Activated CD4-positive, CD25-positive, alpha-beta regulatory T cell treated with anti-CD3 and anti-CD28 coated beads, Interleukin-2, amount 50 U/mL, for 72 hours (primary cell): ENCODE measurements at regions not wholly inside any gene's neighbourhood (a gene's known extent, or its start where the extent isn't known, plus 50 kb on each side); places are given as distances from the start of the nearest gene placed in this dataset.

Experiments
- DNase-seq: peaks from one replicate; pipeline ENCODE4 v3.0.0; 2021

DNA sequence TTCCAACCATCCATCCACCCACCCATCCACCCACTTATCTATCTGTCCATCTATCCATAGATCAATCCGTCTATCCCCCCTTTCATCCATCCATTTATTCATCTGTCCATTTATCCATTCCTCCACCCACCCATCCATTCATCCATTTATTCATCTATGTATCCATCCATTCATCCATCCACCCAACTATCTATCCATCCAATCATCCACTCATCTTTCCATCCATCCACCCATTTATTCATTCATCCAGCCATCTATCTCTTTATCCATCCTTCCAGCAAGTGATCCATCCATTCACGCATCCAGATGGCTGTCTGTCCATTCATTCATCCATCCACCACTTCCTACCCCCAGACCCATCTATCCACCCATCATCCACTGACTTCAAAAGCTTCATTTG, 84.0 kb upstream of the CD99 start:
- no peak for DNase-seq

DNA sequence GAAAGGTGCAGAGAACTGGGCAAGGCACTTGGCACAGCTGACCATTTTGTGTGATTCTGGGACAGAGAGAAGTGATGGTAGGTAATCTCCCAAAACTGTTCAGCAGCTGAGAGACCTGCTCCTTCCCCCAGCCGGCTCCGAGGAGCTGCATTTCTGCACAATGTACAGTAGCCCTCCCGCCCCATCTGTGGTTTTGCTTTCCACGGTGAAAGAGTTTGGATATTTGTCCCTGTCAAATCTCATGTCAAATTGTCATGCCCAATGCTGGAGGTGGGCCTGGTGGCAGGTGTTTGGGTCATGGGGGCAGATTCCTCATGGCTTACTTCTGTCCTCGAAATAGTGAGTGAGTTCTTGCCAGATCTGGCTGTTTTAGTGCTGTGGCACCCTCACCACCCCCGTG, 90.5 kb upstream of the CD99 start:
- DNase-seq = no peak

GRCh38 chrX:2596555-2597255, 94.4 kb upstream of the CD99 start:
- no peak for DNase-seq

DNA sequence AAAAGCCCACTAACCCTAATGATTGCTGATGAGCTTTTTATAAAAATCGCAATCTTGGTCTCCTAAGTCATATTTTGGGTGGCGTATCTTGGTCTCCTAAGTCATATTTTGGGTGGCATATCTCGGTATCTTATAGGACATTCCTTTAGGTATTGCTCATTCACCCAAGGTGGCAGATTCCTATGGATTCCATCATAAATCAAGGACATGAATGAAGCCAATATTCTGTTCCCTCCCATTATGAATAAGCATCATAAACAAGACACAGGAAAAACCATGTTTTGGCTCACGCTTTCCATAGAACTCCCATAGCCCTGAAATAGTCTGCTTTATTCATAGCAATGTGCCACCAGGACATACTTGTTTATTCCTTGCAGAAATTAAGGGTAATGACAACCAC, 95.0 kb upstream of the CD99 start:
- no peak for DNase-seq

- DNase-seq = no peak
Measured at GRCh38 chrX:2595258-2595657, 94.5 kb upstream of the DHRSX start.

- DNase-seq = no peak
Measured at GRCh38 chrX:2594491-2594890, 93.7 kb upstream of the DHRSX start.

GRCh38 chrX:2592279-2592678, 91.5 kb upstream of the DHRSX start:
- no peak for DNase-seq

- DNase-seq = no peak
Measured at GRCh38 chrX:2589186-2590020, 88.6 kb upstream of the DHRSX start.

DNA sequence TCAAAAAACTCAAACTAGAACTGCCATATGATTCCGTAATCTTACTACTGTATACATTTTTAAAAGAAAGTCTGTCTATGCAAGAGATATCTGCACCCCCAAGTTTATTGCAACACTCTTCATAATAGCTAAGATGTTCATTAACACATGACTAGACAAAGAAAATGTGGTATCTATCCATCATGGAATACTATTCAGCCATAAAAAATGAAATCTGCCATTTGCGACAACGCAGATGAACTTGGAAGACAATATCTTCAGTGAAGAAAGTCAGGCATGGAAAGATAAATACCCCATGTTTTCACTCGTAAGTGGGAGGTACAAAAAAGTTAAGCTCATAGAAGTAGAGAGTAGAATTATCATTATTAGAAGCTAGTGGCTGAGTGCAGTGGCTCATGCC, 87.3 kb upstream of the DHRSX start:
- no peak for DNase-seq

- no peak for DNase-seq
Measured at GRCh38 chrX:2587146-2587545, 86.4 kb upstream of the DHRSX start.

- no peak for DNase-seq
Measured at GRCh38 chrX:2585158-2585470, 84.3 kb upstream of the DHRSX start.

DNA sequence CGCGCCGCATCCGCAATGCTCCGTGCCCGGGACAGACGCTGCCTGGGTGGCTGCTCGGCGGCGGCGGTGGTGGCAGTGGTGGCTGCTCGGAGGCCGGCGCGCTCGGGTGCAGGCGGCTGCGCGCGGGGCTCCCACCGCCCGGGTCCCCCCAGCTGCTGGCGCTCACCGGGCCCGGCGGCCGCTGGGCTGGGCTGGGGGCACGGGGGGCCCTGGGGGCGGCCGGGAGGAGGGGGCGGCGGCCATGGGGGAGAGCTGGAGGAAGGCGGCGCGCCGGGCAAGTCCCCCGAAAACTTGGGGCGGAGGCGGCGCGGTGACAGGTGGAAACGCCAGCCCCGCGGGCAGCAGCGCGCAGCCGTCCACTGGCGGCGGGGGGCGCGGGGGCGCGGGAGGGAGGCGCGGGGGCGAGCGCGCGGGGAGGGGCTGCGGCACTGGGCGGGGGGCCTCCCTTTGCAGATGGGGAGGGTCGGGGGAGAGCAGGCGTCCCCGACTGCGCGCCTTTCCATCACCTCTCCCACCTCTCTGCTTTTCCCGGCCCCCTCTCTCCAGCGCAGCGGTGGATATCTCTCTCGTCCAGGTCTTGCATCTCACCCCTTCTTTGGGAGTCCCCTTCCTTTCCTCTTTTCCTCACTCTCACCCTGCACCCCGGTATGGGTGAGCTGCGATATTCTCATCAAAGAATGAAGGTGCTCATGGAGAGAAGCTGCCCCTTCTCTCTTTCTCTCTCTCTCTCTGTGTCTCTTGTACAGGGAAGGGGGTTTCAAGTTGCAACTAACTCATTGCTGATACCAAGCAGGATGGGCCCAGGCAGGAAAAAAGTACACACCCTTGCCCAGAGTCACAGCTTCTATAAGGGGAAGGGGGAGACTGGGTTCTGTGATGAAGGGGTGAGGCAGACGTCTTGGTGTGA, 83.7 kb upstream of the DHRSX start:
- no peak for DNase-seq

DNA sequence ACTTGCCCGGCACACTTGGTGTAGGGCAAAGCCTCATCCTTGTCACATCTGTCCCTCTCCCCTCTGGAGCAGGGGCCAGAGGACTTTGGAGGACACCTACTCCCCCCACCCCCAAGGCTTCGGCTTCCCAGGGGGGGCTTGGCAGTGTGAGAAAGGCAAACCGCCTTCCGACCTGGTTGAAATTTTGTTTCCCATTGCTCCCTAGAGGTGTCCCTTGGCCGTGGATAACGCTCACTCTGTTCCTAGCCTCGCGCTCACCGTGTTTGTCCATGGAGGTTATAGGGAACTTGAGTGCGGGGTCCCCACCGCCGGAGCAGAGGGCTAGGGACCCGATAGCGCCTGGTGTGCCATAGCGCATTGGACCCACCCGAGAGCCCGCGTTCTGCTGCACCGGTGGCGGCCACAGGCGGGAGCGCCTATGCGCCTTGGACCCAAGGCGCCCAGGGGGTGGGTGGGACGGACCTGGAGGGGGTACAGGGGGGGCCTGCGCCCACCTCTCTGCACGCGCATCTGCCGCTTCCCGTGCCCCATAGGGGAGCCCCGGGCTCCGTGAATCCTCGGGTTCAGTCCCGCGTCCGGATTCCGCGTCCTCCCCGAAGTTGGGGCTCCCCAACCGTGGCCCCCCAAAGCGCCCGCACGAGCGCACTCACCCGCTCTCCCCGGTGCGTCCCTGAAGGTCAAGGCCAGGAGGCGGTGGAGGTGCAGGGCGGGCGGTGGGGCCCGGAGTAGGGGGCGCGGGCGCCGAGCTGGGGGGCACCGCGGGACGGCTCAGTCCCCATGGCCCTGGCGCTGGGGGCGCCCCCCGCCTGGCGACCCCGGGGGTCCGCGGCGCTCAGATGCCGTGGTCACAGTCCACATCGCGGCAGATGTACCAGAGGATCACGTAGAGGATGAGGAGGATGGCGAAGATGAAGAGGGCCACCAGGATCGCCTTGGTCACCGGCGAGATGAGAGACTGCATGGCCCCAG, 82.7 kb upstream of the DHRSX start:
- DNase-seq = no peak

- DNase-seq = no peak
Measured at GRCh38 chrX:2582667-2583066, 81.9 kb upstream of the DHRSX start.

GRCh38 chrX:2581296-2581695, 80.5 kb upstream of the DHRSX start:
- DNase-seq = no peak

DNA sequence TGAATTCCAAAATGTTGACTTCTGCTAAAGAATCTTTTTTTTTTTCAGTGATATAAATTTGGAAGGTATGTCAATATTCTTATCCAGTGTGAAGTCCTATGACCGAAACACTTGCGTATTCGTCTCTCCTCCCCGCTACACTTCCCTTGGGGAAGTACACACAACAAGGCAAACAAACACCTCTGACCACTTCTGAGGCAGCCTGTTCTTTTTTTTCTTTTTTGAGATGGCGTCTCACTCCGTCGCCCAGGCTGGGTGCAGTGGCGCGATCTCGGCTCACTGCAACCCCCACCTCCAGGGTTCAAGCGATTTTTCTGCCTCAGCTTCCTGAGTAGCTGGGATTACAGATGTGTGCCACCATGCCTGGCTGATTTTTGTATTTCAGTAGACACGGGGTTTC, 78.1 kb upstream of the DHRSX start:
- DNase-seq = no peak

DNA sequence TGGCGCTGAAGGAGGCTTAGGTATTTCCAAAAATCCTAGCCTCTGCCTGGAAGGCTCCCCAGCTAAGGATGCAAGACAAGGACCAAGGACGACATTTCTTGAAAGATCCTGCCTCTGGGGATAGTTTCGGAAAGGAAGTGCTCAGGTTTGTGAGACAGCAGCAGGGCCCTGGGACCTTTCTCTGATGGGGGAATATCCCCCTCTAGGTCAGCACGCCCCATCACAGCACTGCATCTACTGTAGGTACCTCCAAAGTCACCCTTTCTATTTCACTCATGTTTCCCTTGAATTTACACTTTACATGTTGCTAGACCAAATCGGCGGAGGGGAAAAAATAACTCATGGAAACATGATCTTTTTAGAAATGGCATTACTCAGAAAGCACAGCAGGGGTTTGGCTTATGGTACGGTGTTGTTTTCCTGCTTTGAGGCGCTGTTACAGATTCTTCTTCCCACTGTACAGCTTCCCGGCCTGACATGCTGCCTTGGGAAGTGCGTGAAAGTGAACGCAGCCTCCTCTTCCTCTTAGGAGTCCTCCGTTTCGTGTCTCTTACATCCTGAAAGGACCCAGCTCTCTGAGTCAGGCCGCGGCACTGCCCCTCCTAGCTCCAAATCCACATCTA, 77.2 kb upstream of the DHRSX start:
- DNase-seq = no peak

DNA sequence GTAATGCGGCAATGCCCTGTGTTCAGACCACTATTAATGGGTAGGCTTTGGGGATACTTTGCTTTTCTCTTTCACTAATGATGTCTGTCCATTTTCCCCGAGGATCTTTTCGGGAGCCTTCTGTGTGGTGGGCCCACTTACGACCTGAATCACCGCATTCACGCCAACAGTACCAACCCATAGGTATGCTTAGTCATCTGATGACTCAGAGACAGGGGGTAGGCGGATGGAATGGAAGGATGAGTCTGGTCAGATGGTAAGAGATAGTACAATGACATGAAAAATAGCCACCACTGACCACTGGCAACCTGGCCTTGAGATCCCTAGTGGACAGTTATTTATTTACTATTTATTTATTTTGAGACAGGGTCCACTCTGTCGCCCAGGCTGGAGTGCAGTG, 76.0 kb upstream of the DHRSX start:
- DNase-seq = no peak

- DNase-seq = no peak
Measured at GRCh38 chrX:2574271-2574670, 73.5 kb upstream of the DHRSX start.

DNA sequence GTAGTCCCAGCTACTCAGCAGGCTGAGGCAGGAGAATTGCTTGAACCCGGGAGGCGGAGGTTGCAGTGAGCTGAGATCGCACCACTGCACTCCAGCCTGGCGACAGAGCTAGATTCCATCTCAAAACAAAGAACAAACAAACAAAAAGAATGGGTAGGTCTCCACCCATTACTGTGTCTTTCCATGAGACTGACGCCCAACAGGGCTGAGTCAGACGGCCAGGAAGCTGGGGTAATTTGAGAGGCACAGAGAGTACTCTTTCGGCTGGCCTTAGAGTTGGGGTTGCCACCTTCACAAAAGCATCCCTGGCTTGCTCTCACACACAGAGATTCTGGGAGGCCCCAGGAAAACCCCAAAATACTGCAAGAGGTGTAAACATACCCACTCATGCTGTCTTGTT, 72.0 kb upstream of the DHRSX start:
- no peak for DNase-seq

- DNase-seq = no peak
Measured at GRCh38 chrX:2568125-2568524, 67.3 kb upstream of the DHRSX start.

GRCh38 chrX:2566055-2566454, 65.3 kb upstream of the DHRSX start:
- DNase-seq = no peak
